ENCODE measurements at regions not wholly inside any gene's neighbourhood (a gene's known extent, or its start where the extent isn't known, plus 50 kb on each side); places are given as distances from the start of the nearest gene placed in this dataset.

- Histone ChIP-seq H3K27ac (no peak overlapping the region), H3K4me1 (ENCODE audit: control insufficient read depth in 1 of 2, insufficient read depth in 1 of 2, low read depth in 1 of 2, low read length in 1 of 2) (peaks cover 77 to 80% of the 10 kb centered on the region in 2 experiments), H3K4me3 (ENCODE audit: low read depth in 1 of 2, low read length in 1 of 2) (no peak overlapping the region), H3K27me3 (no peaks in the 10 kb centered on the region), H3K9me3 (no peaks in the 10 kb centered on the region), H3K36me3 (no peaks in the 10 kb centered on the region)
- TF ChIP-seq, protein P1, sequence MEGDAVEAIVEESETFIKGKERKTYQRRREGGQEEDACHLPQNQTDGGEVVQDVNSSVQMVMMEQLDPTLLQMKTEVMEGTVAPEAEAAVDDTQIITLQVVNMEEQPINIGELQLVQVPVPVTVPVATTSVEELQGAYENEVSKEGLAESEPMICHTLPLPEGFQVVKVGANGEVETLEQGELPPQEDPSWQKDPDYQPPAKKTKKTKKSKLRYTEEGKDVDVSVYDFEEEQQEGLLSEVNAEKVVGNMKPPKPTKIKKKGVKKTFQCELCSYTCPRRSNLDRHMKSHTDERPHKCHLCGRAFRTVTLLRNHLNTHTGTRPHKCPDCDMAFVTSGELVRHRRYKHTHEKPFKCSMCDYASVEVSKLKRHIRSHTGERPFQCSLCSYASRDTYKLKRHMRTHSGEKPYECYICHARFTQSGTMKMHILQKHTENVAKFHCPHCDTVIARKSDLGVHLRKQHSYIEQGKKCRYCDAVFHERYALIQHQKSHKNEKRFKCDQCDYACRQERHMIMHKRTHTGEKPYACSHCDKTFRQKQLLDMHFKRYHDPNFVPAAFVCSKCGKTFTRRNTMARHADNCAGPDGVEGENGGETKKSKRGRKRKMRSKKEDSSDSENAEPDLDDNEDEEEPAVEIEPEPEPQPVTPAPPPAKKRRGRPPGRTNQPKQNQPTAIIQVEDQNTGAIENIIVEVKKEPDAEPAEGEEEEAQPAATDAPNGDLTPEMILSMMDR (IDR thresholded peaks at IDR 0.05), result no peak
These were observed 140.6 kb upstream of the ID2 start for GRCh38 chr2:8541223-8541622.

DNA sequence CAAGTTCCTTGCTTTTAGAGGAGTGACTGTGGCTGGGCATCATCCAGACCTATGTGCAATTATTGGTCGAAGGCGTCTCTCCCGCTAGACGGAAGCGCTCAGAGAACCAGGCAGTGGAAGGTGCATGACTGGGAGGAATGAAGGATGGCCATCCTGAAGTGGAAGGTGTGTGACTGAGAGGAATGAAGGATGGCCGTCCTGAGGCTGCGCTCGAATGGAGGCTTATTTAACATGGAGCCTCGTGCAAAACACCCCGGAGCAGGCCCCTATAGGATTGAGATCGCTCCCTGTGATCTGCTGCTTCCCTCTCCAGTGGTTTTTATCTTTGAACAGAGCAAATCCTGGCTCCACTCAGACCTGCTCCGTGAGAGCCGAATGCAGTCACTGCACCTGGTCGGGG lies 140.2 kb upstream of the ID2 start:
- no peaks in the 10 kb centered on the region for H3K9me3 ChIP-seq
- TF ChIP-seq, protein P1 (IDR thresholded peaks at IDR 0.05), result no peak
- no peaks in the 10 kb centered on the region for H3K27me3 ChIP-seq
- H3K4me1 ChIP-seq (ENCODE audit: control insufficient read depth in 1 of 2, insufficient read depth in 1 of 2, low read depth in 1 of 2, low read length in 1 of 2), result peaks cover 77 to 81% of the 10 kb centered on the region in 2 experiments
- no peak overlapping the region for H3K4me3 ChIP-seq (ENCODE audit: low read depth in 1 of 2, low read length in 1 of 2)
- no peak overlapping the region for H3K27ac ChIP-seq
- H3K36me3 ChIP-seq, result no peaks in the 10 kb centered on the region

DNA sequence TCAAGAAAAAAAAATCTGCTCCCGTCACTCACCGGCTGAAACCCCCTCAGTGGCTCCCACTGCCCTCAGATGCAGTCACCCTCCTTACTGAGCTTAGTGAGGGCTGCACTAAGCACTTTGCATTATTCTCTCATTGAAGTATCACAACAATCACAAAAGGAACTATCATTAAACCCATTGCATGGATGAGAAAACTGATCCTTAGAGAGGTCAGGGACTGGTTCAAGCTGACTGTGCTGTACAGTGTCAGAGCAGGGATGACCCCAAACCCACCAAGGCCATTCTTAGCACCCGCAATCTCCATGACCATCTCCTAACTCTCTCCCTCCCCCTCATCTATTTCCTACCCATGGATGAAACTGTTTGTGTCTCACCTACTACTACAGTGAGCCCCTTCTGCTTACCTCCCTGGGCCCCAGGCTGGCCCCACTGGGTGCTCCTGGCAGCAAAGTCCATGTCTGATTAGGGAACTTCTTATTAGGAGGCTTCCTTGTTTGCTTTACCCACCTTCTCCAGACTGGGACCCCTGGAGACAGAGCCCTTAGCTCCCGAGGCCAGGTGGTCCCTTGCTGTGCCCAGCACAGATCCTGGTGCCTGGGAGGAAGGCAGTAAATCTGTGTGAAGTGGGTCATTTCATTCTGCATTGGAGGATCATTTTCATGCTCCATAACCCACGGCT lies 139.3 kb upstream of the ID2 start:
- Histone ChIP-seq H3K36me3 (no peaks in the 10 kb centered on the region), H3K27me3 (no peaks in the 10 kb centered on the region), H3K9me3 (no peaks in the 10 kb centered on the region), H3K27ac (peak overlapping the region; percentile 84), H3K4me1 (ENCODE audit: control insufficient read depth in 1 of 2, insufficient read depth in 1 of 2, low read depth in 1 of 2, low read length in 1 of 2) (peaks cover 74 to 77% of the 10 kb centered on the region in 2 experiments), H3K4me3 (ENCODE audit: low read depth in 1 of 2, low read length in 1 of 2) (no peak overlapping the region)
- TF ChIP-seq, protein P1 (IDR thresholded peaks at IDR 0.05), result no peak

GRCh38 chr2:8543060-8543382 lies 138.8 kb upstream of the ID2 start:
- no peaks in the 10 kb centered on the region for H3K27me3 ChIP-seq
- peak overlapping the region; percentile 84 for H3K27ac ChIP-seq
- peaks cover 72 to 74% of the 10 kb centered on the region in 2 experiments for H3K4me1 ChIP-seq (ENCODE audit: control insufficient read depth in 1 of 2, insufficient read depth in 1 of 2, low read depth in 1 of 2, low read length in 1 of 2)
- no peaks in the 10 kb centered on the region for H3K9me3 ChIP-seq
- TF ChIP-seq, protein P1 (IDR thresholded peaks at IDR 0.05), result no peak
- H3K36me3 ChIP-seq, result no peaks in the 10 kb centered on the region
- H3K4me3 ChIP-seq (ENCODE audit: low read depth in 1 of 2, low read length in 1 of 2), result peak overlapping the region; percentile 30 to 59

- TF ChIP-seq, protein P1 (IDR thresholded peaks at IDR 0.05), result no peak
- no peaks in the 10 kb centered on the region for H3K9me3 ChIP-seq
- no peaks in the 10 kb centered on the region for H3K36me3 ChIP-seq
- H3K4me3 ChIP-seq (ENCODE audit: low read depth in 1 of 2, low read length in 1 of 2), result peak overlapping the region; percentile 30 to 59
- peaks cover 66 to 69% of the 10 kb centered on the region in 2 experiments for H3K4me1 ChIP-seq (ENCODE audit: control insufficient read depth in 1 of 2, insufficient read depth in 1 of 2, low read depth in 1 of 2, low read length in 1 of 2)
- H3K27ac ChIP-seq, result peak overlapping the region; percentile 84
- no peaks in the 10 kb centered on the region for H3K27me3 ChIP-seq
These were observed 138.3 kb upstream of the ID2 start for GRCh38 chr2:8543383-8544170.
